HEK293 (cell line): ENCODE measurements at regions not wholly inside any gene's neighbourhood (a gene's known extent, or its start where the extent isn't known, plus 50 kb on each side); places are given as distances from the start of the nearest gene placed in this dataset.
"Not testable (repeated sequence)": the region's sequence is repeated elsewhere in the genome, so short reads cannot be mapped to it uniquely, and the experiment has no call there.

ENCODE experiments used
- CTCF ChIP-seq: fragments of 450-650 bp; formaldehyde crosslinking; IDR thresholded peaks from 2 replicates; pipeline ENCODE4 v1.5.1; 2016; ENCODE audit warnings: missing biosample characterization, missing genetic modification characterization
- PRDM1 ChIP-seq: fragments of 450-650 bp; formaldehyde crosslinking; IDR thresholded peaks from 2 replicates; pipeline ENCODE4; 2016; ENCODE audit warnings: missing biosample characterization, missing genetic modification characterization
- ZNF280C ChIP-seq: fragments of 450-650 bp; formaldehyde crosslinking; IDR thresholded peaks from 2 replicates; pipeline ENCODE4 v1.5.1; 2016; ENCODE audit warnings: missing biosample characterization, missing genetic modification characterization
- ZNF335 ChIP-seq: fragments of 450-650 bp; formaldehyde crosslinking; conservative IDR thresholded peaks from 2 replicates; pipeline ENCODE4 v1.5.1; 2016; ENCODE audit warnings: missing biosample characterization, missing genetic modification characterization
- ZNF37A ChIP-seq: fragments of 450-650 bp; IDR thresholded peaks from 2 replicates; pipeline ENCODE4 v1.5.1; 2018; ENCODE audit warnings: missing biosample characterization, missing genetic modification characterization
- ZNF580 ChIP-seq: fragments of 450-650 bp; formaldehyde crosslinking; IDR thresholded peaks from 2 replicates; pipeline ENCODE4 v1.5.1; 2016; ENCODE audit warnings: missing biosample characterization, missing genetic modification characterization
- ZNF660 ChIP-seq: fragments of 450-650 bp; IDR thresholded peaks from 2 replicates; pipeline ENCODE4 v1.5.1; 2018; ENCODE audit warnings: missing biosample characterization, mild to moderate bottlenecking, missing genetic modification characterization

- TF ChIP-seq CTCF (tag by site-specific recombination); ZNF37A (tag by site-specific recombination); ZNF660 (tag by site-specific recombination); PRDM1; ZNF280C (tag by site-specific recombination); ZNF335; ZNF580 (tag by site-specific recombination): not testable (repeated sequence)
These were observed 267.1 kb upstream of the NBPF12 start for GRCh38 chr1:146670832-146671566.
